NCI-H510A (cell line): ENCODE measurements at regions not wholly inside any gene's neighbourhood (a gene's known extent, or its start where the extent isn't known, plus 50 kb on each side); places are given as distances from the start of the nearest gene placed in this dataset.
"Not testable (repeated sequence)": the region's sequence is repeated elsewhere in the genome, so short reads cannot be mapped to it uniquely, and the experiment has no call there.

ENCODE experiments used
- DNase-seq: peaks from one replicate; lab custom pipeline; 2025; lab: John Stamatoyannopoulos, UW

DNA sequence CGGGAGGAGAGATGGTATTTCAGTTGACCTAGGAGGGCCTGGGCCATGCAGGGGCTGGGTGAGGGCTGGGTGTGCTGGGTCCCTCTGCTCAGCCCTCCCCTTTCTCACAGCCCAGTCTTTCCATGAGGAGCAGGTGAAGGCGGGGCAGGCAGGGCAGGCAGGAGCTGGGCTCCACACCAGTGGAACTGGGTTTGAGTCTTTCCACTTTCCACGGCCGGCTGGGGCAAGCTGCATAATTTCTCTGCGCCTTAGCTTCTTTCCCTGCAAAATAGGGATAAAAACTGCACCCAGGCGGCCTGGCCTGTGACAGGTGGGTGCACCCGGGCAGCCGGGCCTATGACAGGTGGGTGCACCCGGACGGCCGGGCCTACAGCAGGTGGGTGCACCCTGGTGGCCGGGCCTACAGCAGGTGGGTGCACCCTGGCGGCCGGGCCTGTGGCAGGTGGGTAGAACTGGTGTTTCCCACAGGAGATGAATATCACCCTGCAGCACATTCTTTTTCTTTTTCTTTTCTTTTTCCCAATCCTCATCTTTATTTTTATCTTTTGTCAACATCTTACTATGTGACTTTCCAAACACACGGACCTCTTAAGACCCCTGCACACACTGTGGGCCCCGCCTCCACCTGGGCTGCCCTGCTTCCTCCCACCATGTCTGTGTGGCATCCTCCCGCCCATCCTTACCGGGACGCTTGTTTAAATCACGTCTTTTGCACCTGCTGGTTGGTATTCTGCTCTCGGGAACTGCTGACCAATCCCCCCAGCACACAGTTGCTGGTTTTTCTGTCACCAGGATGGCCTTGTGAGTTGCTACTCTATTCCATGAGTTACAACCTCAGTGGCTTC, 111.3 kb downstream of the NPIPB11 start:
- not testable (repeated sequence) for DNase-seq

DNA sequence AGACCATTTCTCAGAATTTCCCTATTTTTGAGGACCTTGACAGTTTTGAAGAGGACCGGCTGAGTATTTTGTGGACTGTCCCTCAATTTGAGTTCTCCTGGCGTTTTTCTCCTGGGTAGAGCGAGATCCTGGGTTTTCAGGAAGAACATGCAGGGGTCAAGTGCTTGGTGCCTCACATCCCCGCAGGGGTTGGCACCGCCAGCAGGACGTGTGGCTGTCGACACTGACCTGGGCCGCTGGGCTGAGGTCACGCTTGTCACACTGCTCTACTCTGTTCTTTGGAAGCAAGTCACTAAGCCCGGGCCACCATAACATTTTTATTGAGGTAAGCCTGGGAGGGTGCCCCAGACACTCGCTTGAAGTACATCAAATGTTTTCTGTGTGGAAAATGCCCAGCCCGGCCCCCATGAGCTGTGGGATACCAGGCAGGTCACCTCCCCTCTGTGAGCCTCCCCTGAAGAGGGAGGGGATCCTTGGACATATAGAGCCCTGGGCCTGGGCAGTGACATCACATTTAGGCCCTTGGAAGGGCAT, 112.0 kb downstream of the NPIPB11 start:
- DNase-seq = not testable (repeated sequence)

DNA sequence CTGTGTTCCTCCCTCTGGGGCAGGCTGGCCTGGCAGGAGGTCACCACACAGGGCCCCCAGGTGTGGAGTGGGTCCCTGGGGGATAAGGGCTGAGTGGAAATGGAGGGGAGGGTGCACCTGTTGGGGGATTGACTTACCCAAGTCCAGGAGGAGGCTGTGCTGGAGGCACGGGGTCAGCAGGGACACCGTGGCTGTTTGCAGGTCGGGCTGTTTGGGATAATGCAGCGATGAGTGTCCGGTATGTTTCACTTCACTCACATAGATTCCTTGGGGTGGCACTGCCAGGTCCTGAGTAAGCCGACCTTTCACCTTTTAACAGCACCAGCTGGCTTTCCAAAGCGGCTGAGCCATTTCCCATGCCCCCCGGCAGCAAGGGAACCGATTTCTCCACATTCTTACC, 113.0 kb downstream of the NPIPB11 start:
- DNase-seq = not testable (repeated sequence)

DNA sequence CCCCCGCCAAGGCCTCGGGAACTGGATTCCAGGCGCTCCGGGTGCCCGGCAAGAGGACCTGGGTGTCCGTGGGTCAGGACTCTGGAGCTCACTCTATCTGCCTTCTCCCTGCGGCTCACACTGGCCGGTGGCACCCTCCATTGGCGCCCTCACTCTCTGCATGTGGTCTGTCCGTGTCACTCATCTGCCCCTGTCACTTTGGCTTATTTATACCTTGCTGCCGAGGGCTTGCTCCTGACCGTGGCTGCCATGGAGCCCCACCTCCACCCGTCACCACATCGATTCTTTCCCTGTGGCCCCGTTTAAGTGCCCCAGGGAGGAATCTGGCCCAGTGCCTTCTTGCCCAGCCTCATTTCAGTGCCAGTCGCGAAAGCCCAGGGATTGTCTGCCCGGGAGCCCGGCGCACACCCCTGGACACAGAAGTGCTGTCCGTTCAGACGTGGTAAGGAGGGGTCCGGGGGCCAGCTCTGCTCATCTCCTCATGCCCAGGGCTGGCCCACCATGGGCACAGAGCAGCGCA, 113.5 kb downstream of the NPIPB11 start:
- not testable (repeated sequence) for DNase-seq

DNA sequence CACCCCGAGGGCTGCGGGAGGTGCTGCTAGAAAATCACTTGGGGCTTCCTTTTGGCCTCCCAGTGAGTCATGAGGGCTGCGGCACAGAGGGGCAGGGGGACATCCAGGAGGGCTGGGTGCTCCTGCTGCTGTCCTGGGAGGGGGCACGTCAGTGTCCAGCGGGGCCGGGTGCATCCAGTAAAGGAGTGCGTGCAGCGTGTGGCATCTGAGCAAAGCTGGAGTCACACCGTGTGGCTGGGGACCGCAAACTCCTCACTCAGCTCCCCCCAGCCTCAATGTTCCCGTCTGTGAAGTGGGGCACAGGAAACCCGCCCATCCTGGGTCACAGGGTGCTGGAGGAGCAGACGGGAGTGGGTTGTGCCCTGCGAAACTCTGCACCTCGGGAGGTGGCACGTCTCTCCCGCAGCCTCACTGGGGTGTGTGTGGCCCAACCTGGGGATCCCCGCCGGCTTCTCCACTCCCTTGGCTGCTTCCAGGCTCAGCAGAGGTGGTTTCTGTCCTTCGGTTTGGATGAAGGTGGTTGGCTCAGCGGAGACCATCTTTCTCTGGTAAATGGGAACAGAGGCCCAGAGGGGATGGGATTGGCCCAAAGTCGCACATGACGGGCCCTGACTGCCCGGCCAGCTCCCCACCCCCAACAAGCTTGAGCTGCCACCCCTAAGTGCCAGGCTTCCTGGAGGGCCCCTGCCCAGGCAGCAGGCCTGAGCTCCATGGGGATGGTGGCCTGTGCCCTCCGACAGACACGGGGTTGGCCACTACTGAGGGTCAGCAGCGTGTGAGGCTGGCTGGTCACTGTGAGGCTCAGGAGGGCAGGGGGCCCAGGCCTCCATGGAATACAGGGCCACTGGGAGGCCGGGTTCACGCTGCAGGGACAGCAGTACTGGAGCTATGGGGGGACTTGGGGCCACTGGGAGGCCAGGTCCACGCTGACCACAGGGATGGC, 114.9 kb downstream of the NPIPB11 start:
- not testable (repeated sequence) for DNase-seq

DNA sequence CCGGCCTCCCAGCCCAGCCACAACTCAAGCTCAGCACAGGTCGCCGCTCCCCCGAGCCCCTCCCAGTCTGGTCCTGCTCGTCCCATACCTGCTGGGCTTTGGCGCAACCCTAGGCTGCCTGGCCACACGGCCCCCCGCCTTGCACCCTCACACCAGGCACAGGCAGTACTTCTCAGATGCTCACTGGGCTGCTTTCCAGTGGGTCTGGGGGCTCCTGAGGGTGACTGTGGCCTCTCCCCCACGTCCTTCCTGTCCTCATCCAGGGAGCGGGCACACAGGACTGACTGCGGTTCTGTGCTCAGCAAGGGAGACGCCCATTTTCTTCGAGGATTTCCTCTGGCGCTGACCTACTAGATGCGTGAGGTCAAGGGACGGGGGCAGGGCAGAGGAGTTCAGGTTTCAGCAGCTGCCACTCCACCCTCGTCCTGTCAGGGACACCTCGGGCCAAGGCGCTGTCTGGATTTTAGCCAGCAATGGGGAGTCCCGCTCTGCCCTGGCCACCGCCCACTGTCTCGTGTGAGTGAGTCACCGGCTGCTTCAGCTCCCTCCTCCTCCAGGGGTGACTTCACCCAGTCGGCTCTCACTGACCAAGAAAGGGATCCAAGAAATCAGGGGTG, 115.8 kb downstream of the NPIPB11 start:
- no peak for DNase-seq

DNA sequence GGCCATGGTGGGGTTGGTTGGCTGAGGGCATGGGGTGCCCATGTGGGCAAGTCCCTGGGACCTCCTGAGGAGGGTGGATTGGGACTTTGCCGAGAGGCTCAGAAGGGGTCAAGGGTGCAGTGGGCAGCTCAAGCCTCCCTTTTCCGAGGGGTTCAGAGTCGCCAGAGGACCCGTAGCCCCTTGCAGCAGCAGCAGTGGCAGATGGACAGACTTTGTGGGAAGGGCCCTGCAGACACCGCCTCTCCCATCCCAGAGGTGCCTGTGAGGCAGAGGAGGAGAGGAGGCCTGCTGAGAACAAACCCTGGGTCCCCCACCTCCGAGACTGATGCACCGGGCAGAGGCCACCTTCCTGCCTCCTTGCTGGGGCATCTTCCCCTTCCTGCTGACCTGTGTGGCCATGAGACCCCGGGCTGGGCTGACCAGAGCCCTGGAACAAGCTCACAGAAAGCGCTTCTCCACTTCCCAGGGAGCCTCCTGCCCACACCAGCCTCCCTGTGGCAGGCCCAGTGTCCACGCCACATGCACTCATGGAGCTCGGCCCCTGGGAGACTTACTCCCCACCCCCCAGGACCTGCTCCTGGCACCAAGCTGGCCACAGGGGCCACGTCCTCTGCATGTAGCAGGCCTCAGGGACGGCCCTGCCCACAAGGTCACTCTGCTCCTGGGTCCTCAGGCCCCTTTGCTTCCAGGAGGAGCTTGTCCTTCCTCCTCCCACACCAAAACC, 116.8 kb downstream of the NPIPB11 start:
- DNase-seq = not testable (repeated sequence)

DNA sequence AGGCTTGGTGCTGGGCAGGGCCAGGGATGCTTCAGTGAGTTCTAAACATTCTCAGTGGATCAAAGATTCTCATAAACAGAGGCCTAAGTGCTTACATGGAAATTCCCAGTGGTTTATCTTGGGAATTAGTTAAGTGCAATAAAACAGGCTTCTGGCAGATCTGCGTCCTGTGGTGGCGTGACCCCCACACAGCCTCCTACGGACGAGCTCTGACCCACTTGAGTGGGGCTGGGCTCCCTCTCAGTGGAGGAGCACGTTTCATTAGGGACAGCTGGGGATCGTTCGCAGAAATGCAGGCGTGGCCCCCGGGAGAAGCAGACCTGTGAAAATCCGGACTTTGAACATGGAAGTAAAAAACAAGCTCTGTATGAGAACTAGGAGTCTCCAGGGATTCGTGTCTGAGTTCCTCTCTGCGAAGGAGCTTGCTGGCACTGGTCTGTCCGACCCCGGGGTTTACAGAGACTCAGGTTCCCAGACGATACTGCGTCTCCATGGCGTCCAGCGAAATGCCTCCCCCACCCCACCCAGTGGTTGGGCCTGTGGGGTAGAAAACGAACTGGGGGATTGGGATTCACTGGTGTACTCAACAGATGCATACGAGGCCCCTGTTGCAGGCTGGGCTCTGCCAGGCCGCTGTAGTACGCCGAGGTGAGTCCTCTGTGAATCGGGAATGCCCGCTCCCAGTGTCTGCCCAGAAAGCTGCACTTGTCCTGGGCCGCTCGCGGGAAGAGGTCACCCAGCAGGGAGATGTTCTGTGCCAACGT, 117.6 kb downstream of the NPIPB11 start:
- DNase-seq = not testable (repeated sequence)

DNA sequence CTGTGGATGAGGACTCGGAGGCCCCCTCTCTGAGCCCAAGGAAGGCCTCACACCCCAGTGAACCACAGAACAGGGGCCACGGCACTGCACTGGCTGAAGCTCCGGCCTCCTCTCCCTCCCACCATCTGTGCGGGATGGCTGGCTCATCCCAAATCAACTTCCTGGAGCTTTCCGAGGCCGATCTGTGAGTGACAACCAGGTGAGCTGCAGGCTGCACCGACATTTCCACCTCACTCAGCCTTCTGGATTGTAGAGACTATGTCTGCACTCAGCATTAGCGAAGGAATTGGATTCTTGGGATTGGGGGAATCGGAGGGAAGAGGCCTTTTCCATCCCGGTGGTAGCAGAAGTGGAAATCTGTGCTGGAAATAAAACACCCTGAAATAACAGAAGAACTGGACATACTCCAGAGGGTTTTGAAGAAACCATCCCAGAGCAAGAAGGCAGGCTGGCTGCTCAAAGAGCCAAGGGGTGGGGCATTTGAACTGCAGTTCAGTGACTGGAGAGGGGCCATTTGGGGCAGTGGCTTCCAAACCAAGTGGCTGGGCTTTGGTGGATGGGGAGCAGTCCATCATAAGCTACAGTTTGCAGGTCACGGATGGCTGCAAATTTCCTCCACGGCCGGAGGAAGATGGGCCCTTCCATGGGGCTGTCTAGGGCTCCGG, 118.5 kb downstream of the NPIPB11 start:
- not testable (repeated sequence) for DNase-seq

DNA sequence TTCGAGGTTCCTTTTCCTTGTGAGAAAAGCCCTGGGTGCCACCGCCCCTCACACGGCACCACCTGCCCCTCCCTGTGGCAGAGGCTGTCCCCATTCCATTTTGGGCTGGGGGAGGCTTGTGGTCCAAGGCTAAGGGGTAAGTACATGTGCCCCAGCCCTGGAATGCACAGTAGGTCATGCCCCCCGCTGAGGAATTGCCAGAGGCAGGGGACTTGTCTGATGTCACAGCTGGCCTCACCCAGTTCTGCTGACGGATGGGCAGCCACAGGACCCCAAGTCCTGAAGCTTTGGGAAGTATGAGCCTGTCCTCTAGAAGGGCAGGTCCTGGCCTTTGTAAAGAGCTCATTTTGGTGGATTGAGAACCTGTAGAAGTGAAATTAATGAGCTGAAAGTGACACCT, 119.3 kb downstream of the NPIPB11 start:
- DNase-seq = not testable (repeated sequence)

DNA sequence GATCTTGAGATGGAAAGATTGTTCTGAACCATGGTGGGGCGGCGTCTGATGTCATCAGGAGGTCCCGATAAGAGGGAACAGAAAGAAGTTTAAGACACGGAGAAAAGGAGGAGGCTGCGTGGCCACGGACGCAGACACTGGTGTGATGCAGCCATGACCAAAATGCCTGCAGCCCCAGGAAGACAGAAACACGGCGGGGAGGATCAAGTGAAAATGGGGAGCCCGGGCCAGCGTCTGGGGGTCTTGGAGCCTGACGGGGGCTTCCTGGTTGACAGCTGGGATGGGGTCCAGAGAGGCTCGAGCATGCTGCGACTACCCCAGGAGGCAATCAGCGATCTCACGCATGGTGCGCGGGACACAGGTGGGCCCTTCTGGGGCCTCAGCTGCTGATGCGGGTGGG, 119.7 kb downstream of the NPIPB11 start:
- DNase-seq = not testable (repeated sequence)

DNA sequence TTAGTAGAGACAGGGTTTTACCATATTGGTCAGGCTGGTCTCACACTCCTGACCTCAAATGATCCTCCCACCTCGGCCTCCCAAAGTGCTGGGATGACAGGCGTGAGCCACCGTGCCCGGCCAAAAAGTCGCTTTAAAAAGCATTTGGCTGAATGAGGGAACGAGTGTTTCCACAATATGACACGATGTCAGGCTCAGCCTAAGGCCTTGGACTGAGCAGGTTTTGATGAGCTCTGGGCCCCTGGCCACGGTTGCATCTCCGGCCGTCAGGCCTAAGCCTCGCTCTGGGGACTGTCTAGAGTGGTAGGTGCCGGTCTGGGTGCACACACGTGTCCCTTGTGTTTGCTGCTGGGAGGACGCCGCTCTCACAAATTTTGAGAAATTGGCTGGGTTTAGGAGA, 120.3 kb downstream of the NPIPB11 start:
- not testable (repeated sequence) for DNase-seq

DNA sequence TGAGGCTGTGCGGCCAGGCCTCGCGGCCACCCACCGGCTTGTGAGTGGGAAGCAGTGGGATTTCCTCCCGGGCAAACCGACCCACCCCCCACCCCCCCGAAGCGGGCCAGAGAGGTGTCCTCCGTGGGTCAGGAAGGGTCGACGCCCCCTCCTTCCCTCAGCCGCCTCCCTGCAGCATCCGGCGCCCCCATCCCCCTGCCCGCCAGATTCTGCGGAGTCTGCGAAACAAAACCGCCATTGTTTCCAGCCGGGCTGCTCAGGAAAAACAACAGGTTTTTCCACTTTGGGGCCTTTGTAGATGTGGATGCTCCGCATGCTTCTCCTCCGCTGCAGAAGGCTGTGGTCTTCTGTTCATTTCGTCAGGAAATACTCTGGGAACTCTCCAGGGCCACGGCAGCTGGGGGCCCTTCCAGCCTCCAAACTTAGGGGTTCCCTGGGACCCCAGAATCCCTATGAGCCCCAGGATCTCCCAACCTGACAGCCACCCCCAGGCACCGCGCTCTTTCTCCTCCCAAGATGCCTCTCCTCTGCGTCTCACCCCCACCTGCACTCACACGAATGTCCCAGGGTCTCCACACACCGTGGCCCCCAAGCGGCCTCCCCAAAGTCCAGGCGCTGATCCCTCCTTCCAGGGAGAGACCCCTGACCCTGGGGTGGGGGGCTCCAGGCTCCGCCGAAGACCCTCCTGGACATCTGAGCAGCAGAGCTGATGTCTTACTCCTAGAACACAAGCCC, 121.2 kb downstream of the NPIPB11 start:
- DNase-seq = not testable (repeated sequence)

DNA sequence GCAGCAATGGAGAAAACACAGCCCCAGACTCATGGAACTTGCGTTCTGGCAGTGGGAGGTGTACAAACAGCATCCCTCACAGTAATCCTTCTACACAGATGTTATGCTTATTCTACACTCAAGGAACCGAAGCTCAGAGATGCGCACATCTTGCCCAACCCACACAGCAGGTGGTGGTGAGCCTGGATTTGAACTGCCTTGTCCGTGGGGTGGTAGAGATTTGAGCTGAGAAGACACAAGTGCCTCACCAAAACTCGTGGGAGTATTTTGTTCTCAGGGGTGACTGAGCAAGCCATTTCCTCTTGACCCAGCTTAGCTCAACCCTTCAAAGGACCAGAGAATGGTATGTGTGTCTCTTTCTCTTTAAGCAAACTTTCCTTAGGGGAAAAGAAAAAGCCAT, 121.8 kb downstream of the NPIPB11 start:
- not testable (repeated sequence) for DNase-seq

DNA sequence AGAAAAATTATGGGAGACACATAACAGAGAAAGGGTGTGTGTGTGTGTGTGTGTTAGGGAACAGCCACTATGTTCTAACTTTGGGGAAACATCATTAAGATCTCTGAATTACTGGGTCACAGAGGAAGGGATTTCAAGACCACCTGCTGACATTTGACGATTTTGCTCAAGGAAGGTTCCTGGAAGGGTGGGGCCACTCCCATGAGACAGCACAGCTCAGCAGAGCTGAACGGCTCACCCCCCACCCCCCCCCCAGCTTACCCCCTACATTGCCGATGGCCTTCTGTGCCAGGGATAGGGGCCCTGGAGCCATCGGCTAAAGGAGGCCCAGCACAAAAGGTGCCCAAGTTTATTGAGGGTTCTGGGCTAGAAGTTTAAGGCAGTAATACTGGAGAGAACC, 122.4 kb downstream of the NPIPB11 start:
- not testable (repeated sequence) for DNase-seq

DNA sequence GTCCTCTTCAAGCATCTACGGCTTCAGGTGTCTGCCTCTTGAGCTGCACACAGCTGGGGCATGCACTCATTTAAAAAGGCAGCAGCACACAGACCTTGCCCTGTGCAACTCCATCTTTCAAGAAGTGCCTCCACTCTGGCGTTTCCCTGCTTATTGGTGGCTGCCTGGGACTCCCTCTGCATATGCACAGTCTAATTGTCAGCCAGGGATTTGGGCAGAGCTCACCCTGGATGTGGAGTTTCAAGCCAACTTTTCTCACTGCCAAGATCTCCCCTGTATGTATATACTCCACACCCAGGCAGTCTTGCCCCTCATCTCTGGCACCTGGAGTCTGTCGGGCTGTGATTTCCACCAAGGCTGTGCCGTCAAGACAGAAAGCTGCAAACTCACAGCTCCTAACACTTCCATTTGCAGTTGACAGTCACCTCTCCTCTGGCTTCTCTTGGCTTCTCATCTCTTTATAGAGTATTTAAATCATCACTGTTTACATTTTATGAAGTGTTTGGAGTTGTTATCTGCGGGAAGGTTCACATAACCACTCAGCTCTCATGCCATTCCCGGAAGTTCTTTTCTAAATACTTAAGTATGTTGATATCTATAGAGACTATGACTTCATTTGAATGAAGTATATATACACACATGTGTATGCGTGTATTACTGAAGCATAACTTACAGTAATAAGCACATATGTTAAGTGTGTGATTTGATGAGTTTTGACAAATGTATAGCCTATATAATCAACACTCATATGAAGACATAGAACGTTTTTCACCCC, 128.2 kb downstream of the NPIPB11 start:
- not testable (repeated sequence) for DNase-seq

DNA sequence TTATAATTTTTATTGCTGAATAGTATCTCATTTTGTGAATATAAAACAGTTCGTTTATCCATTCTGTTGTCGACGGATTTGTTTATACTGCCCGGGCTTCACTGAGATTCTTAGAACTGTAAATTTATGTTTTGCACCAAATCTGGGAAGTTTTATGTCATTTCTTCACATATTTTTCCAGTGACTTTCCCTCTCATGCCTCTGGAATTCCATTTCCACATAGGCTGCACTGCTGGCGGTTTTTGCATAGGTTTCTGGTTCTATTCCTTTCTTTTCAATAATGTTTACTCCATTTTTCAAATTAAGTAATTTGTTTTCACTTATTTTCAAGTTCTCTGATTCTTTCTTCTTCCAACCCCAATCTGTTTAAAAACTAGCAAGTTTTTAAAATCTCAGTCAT, 130.1 kb downstream of the NPIPB11 start:
- DNase-seq = not testable (repeated sequence)
